GM12878 (cell line): ENCODE measurements at regions not wholly inside any gene's neighbourhood (a gene's known extent, or its start where the extent isn't known, plus 50 kb on each side); places are given as distances from the start of the nearest gene placed in this dataset.

Source experiments
- ATAC-seq: fragments of 200-7000 bp; cut with Tn5 transposase; 3 replicates; pipeline ENCODE4 v1.9.1; 2020; ENCODE audit warnings: mild to moderate bottlenecking, moderate library complexity
- BruUV-seq: library from RNA; stranded (reverse); fragments of 400-500 nt; replicated peaks from 2 replicates; lab custom pipeline; 2021; lab: Mats Ljungman, UMichigan
- CTCF ChIA-PET: fragments of 300-600 bp; sonication (Branson Sonifier 250); formaldehyde crosslinking; extraction: SDS; loops from one replicate; lab custom pipeline; 2021; ENCODE audit warnings: inconsistent platforms; lab: Yijun Ruan, JAX
- POLR2A ChIA-PET: fragments of 350-600 bp; formaldehyde crosslinking; extraction: SDS; loops from one replicate; lab custom pipeline; 2021; ENCODE audit warnings: inconsistent platforms; lab: Charles Lee
- RAD21 ChIA-PET: fragments of 300-600 bp; sonication (Branson Sonifier 250); formaldehyde crosslinking; loops from one replicate; lab custom pipeline; 2023; ENCODE audit warnings: antibody characterized with exemption; ENCODE audit not compliant: unreplicated experiment; lab: Charles Lee
- SMC1A ChIA-PET: fragments of 300-600 bp; sonication (Branson Sonifier 250); formaldehyde crosslinking; loops from one replicate; lab custom pipeline; 2023; ENCODE audit not compliant: unreplicated experiment, uncharacterized antibody; lab: Charles Lee
- DNase-seq: peaks from one replicate; pipeline ENCODE4 v3.0.0-alpha.2; 2011; ENCODE audit warnings: low read depth, low spot score
- FAIRE-seq: peaks from 3 replicates; lab custom pipeline; 2011; peaks lifted over from hg19 to GRCh38; lab: Jason Lieb, UNC
- H2AFZ ChIP-seq: 2 replicates; pipeline ENCODE4 v1.6.0; 2011; ENCODE audit warnings: low read depth, low read length, control low read depth; ENCODE audit not compliant: control insufficient read depth
- H3K27ac ChIP-seq: 2 replicates; pipeline ENCODE4 v1.5.1; 2011; ENCODE audit warnings: control low read depth; ENCODE audit not compliant: control insufficient read depth, insufficient read depth
- H3K27me3 ChIP-seq, 2 experiments: replicated peaks in 1 of 2; 2 replicates each; pipeline versions ENCODE4 v1.6.0 to v1.6.1; 2011; ENCODE audit warnings: low read length in 1 of 2; ENCODE audit not compliant: control insufficient read depth in 2 of 2, insufficient read depth in 2 of 2
- H3K36me3 ChIP-seq, 2 experiments: 2 replicates each; pipeline ENCODE4 v1.5.1; 2011; ENCODE audit warnings: low read length in 1 of 2; ENCODE audit not compliant: control insufficient read depth in 2 of 2, insufficient read depth in 2 of 2
- H3K4me1 ChIP-seq: 2 replicates; pipeline ENCODE4 v1.6.1; 2011; ENCODE audit warnings: mild to moderate bottlenecking, low read length, moderate library complexity, mixed read lengths; ENCODE audit not compliant: control insufficient read depth, insufficient read depth
- H3K4me2 ChIP-seq: 2 replicates; pipeline ENCODE4 v1.6.0; 2011; ENCODE audit warnings: control low read depth; ENCODE audit not compliant: control insufficient read depth, insufficient read depth
- H3K4me3 ChIP-seq: fragments of 200-600 bp; sonication (generic); 2 replicates; pipeline ENCODE4 v1.5.1; 2016
- H3K79me2 ChIP-seq: 2 replicates; pipeline ENCODE4 v1.6.0; 2011; ENCODE audit warnings: low read length; ENCODE audit not compliant: control insufficient read depth, insufficient read depth
- H3K9ac ChIP-seq: 2 replicates; pipeline ENCODE4 v1.8.0; 2011; ENCODE audit warnings: low read length, control low read depth, mixed read lengths; ENCODE audit not compliant: control insufficient read depth, insufficient read depth
- H3K9me3 ChIP-seq: replicated peaks from 3 replicates; pipeline ENCODE4 v1.5.1; 2011; ENCODE audit warnings: mild to moderate bottlenecking, low read length; ENCODE audit not compliant: control insufficient read depth, insufficient read depth
- H4K20me1 ChIP-seq: 2 replicates; pipeline ENCODE4 v1.6.0; 2011; ENCODE audit not compliant: control insufficient read depth, insufficient read depth
- ATF7 ChIP-seq: fragments of 450-650 bp; IDR thresholded peaks from 2 replicates; pipeline ENCODE4 v1.6.1; 2016; ENCODE audit warnings: low read depth, mild to moderate bottlenecking
- BCL3 ChIP-seq: IDR thresholded peaks from 2 replicates; pipeline ENCODE4 v1.6.1; 2011; ENCODE audit warnings: borderline replicate concordance, low read depth, mild to moderate bottlenecking, moderate library complexity, low read length; ENCODE audit not compliant: insufficient read depth, poor library complexity, severe bottlenecking
- CEBPZ ChIP-seq: fragments of 150-350 bp; IDR thresholded peaks from 2 replicates; pipeline ENCODE4 v1.6.1; 2016; ENCODE audit warnings: low read depth, low read length
- ELK1 ChIP-seq: IDR thresholded peaks from 2 replicates; pipeline ENCODE4 v1.6.1; 2012; ENCODE audit warnings: low read depth, low read length, improper control_type of control experiment
- EZH2 ChIP-seq: IDR thresholded peaks from 2 replicates; pipeline ENCODE4 v1.6.1; 2012; ENCODE audit warnings: low read depth, mild to moderate bottlenecking, control low read depth, inconsistent platforms, low read length, borderline replicate concordance; ENCODE audit not compliant: control insufficient read depth
- HDGF ChIP-seq: fragments of 450-650 bp; IDR thresholded peaks from 2 replicates; pipeline ENCODE4 v1.6.1; 2016; ENCODE audit warnings: antibody characterized with exemption
- LARP7 ChIP-seq: fragments of 450-650 bp; IDR thresholded peaks from 2 replicates; pipeline ENCODE4 v1.6.1; 2017; ENCODE audit warnings: mild to moderate bottlenecking
- NR2C2 ChIP-seq: IDR thresholded peaks from 2 replicates; pipeline ENCODE4 v1.6.1; 2011; ENCODE audit warnings: borderline replicate concordance, low read depth; ENCODE audit not compliant: control insufficient read depth, insufficient read length
- PAX5 ChIP-seq: IDR thresholded peaks from 2 replicates; pipeline ENCODE4 v1.6.1; 2011; ENCODE audit warnings: low read depth, low read length, borderline replicate concordance
- POLR2AphosphoS2 ChIP-seq: IDR thresholded peaks from 2 replicates; pipeline ENCODE4 v1.6.1; 2011; ENCODE audit warnings: low read depth, mild to moderate bottlenecking, low read length, improper control_type of control experiment, moderate library complexity
- RB1 ChIP-seq: fragments of 450-650 bp; formaldehyde crosslinking; IDR thresholded peaks from 2 replicates; pipeline ENCODE4 v1.6.1; 2017; ENCODE audit warnings: mild to moderate bottlenecking, borderline replicate concordance
- RCOR1 ChIP-seq: conservative IDR thresholded peaks from 2 replicates; pipeline ENCODE4 v1.6.1; 2012; ENCODE audit warnings: low read depth, low read length, improper control_type of control experiment
- WGBS: methylation state at CpG from one replicate; pipeline ENCODE4 v1.1.6; 2016; ENCODE audit warnings: low lambda C conversion rate; ENCODE audit not compliant: insufficient replicate concordance, insufficient coverage; ENCODE audit errors: missing lambda C conversion rate; 5-methylcytosine and 5-hydroxymethylcytosine counted together
- in situ Hi-C: fragments of 300-500 bp; cut with MboI; formaldehyde crosslinking; loops from 9 replicates; pipeline ENCODE4 v1.14.3; 2018; ENCODE audit warnings: mixed read lengths
- intact Hi-C: fragments of 100-400 bp; cut with micrococcal nuclease; formaldehyde crosslinking; loops from one replicate; pipeline ENCODE4 v1.14.2; 2022; ENCODE audit not compliant: unreplicated experiment

GRCh38 chr3:145752576-145752975, 408.4 kb downstream of the PLOD2 start:
- H2AFZ ChIP-seq = no peak overlapping the region
- in situ Hi-C loops (no loop called here), intact Hi-C loops (no loop called here)
- no peaks in the 10 kb centered on the region for H3K79me2 ChIP-seq
- H4K20me1 ChIP-seq = no peaks in the 10 kb centered on the region
- no peaks in the 10 kb centered on the region for H3K9me3 ChIP-seq
- no peaks in the 10 kb centered on the region for H3K27me3 ChIP-seq
- ChIA-PET POLR2A (no interaction called here), SMC1A (no interaction called here), CTCF (no interaction called here), RAD21 (no interaction called here)
- FAIRE-seq (no peak), ATAC-seq (no peak), DNase-seq (no peak)
- H3K4me2 ChIP-seq = no peak overlapping the region
- 0% methylated on average over 1 of the region's 1 CpG for WGBS
- no peak overlapping the region for H3K27ac ChIP-seq
- BruUV-seq = no TSS peak
- no peaks in the 10 kb centered on the region for H3K36me3 ChIP-seq
- no peak overlapping the region for H3K9ac ChIP-seq
- H3K4me1 ChIP-seq = no peaks in the 10 kb centered on the region
- TF ChIP-seq PAX5 (no peak), RCOR1 (no peak), NR2C2 (no peak), LARP7 (no peak), POLR2AphosphoS2 (no peak), CEBPZ (no peak), ATF7 (no peak), RB1 (no peak), ELK1 (no peak), HDGF (no peak), EZH2 (no peak), BCL3 (no peak)
- no peak overlapping the region for H3K4me3 ChIP-seq
